ENCODE measurements at regions not wholly inside any gene's neighbourhood (a gene's known extent, or its start where the extent isn't known, plus 50 kb on each side); places are given as distances from the start of the nearest gene placed in this dataset.

DNA sequence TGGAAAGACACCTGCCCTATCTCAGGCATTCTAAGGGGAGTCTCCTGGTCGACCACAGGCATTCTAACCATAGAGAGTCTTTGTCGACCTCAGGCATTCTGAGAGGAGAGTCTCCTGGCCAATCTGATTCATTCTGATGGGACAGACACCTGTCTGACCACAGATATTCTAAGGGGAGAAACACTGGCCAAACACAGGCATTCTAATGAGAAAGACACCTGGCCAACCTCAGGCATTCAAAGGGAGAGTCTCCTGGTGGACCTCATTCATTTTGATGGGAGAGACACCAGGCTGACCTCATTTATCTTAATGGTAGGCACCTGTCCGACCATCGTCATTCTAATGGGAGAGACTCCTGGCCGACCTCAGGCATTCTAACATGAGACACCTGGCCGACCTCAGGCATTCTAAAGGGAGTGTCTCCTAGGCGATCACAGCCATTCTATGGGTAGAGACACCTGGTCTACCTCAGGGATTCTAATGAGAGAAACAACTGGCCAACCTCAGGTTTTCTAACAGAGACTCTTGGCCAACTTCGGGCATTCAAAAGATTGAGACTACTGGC, 1351.5 kb downstream of the UQCRFS1 start:
- Histone ChIP-seq H3K9me3 (ENCODE audit: insufficient read depth, low read depth, low read length) (peaks cover 3% of the 10 kb centered on the region; the same call in 1 of the 2 replicates), H3K9ac (ENCODE audit: low read depth, low read length, poor library complexity, severe bottlenecking) (no peak overlapping the region), H3K4me1 (ENCODE audit: insufficient read depth, low read length, poor library complexity, severe bottlenecking) (no peaks in the 10 kb centered on the region), H3K79me2 (ENCODE audit: insufficient read depth, low read length) (no peaks in the 10 kb centered on the region), H4K20me1 (ENCODE audit: insufficient read depth, low read length, poor library complexity, severe bottlenecking) (no peaks in the 10 kb centered on the region), H3K4me2 (ENCODE audit: low read depth, low read length, poor library complexity, severe bottlenecking) (no peak overlapping the region), H3F3A (ENCODE audit: low read depth) (no peaks in the 10 kb centered on the region), H3K4me3 (ENCODE audit: low read length, poor library complexity, severe bottlenecking) (no peak overlapping the region), H3K9me2 (replicated peaks; ENCODE audit: low read depth, low read length) (no peaks in the 10 kb centered on the region), H3K36me3 (ENCODE audit: insufficient read depth, low read length) (no peaks in the 10 kb centered on the region), H2AFZ (ENCODE audit: low read length) (no peak overlapping the region), H3K27me3 (ENCODE audit: insufficient read depth, low read length, poor library complexity, severe bottlenecking) (no peaks in the 10 kb centered on the region)
- TF ChIP-seq EZH2phosphoT487 (IDR thresholded peaks at IDR 0.05; ENCODE audit: borderline replicate concordance) = no peak
- no peak for TF ChIP-seq CTCF (conservative IDR thresholded peaks at IDR 0.05; ENCODE audit: low read length)

GRCh38 chr19:27860309-27860934, 1352.5 kb downstream of the UQCRFS1 start:
- no peaks in the 10 kb centered on the region for H3K4me1 ChIP-seq (ENCODE audit: insufficient read depth, low read length, poor library complexity, severe bottlenecking)
- no peaks in the 10 kb centered on the region for H3K36me3 ChIP-seq (ENCODE audit: insufficient read depth, low read length)
- H4K20me1 ChIP-seq (ENCODE audit: insufficient read depth, low read length, poor library complexity, severe bottlenecking) = no peaks in the 10 kb centered on the region
- no peaks in the 10 kb centered on the region for H3F3A ChIP-seq (ENCODE audit: low read depth)
- H3K9me3 ChIP-seq (ENCODE audit: insufficient read depth, low read depth, low read length) = peaks cover 3% of the 10 kb centered on the region; the same call in 1 of the 2 replicates
- no peak for TF ChIP-seq CTCF (conservative IDR thresholded peaks at IDR 0.05; ENCODE audit: low read length)
- no peak for TF ChIP-seq EZH2phosphoT487 (IDR thresholded peaks at IDR 0.05; ENCODE audit: borderline replicate concordance)
- H3K9ac ChIP-seq (ENCODE audit: low read depth, low read length, poor library complexity, severe bottlenecking) = no peak overlapping the region
- H3K4me2 ChIP-seq (ENCODE audit: low read depth, low read length, poor library complexity, severe bottlenecking) = no peak overlapping the region
- no peaks in the 10 kb centered on the region for H3K27me3 ChIP-seq (ENCODE audit: insufficient read depth, low read length, poor library complexity, severe bottlenecking)
- H3K9me2 ChIP-seq (replicated peaks; ENCODE audit: low read depth, low read length) = no peaks in the 10 kb centered on the region
- no peaks in the 10 kb centered on the region for H3K79me2 ChIP-seq (ENCODE audit: insufficient read depth, low read length)
- H2AFZ ChIP-seq (ENCODE audit: low read length) = no peak overlapping the region
- no peak overlapping the region for H3K4me3 ChIP-seq (ENCODE audit: low read length, poor library complexity, severe bottlenecking)

DNA sequence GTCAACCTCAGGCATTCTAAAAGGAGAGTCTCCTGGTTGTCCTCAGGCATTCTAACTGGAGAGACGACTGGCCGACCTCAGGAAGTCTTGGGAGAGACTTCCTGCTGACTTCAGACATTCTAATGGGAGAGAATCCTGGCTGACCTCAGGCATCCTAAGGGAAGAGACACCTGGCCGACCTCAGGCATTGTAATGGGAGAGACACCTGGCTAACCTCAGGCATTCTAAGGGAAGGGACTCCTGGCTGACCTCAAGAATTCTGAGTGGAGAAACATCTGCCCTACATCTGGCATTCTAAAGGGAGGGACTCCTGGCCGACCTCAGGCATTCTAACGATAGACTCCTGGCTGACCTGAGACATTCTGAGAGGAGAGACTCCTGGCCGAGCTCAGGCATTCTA, 1353.3 kb downstream of the UQCRFS1 start:
- no peaks in the 10 kb centered on the region for H3F3A ChIP-seq (ENCODE audit: low read depth)

More for the DNA sequence above, 1353.3 kb downstream of the UQCRFS1 start:
- Histone ChIP-seq H3K4me2 (ENCODE audit: low read depth, low read length, poor library complexity, severe bottlenecking) (no peak overlapping the region), H3K9me2 (replicated peaks; ENCODE audit: low read depth, low read length) (no peaks in the 10 kb centered on the region), H3K27me3 (ENCODE audit: insufficient read depth, low read length, poor library complexity, severe bottlenecking) (no peaks in the 10 kb centered on the region), H2AFZ (ENCODE audit: low read length) (no peak overlapping the region), H3K79me2 (ENCODE audit: insufficient read depth, low read length) (no peaks in the 10 kb centered on the region), H3K9ac (ENCODE audit: low read depth, low read length, poor library complexity, severe bottlenecking) (no peak overlapping the region), H3K4me3 (ENCODE audit: low read length, poor library complexity, severe bottlenecking) (no peak overlapping the region), H4K20me1 (ENCODE audit: insufficient read depth, low read length, poor library complexity, severe bottlenecking) (no peaks in the 10 kb centered on the region), H3K4me1 (ENCODE audit: insufficient read depth, low read length, poor library complexity, severe bottlenecking) (no peaks in the 10 kb centered on the region), H3K9me3 (ENCODE audit: insufficient read depth, low read depth, low read length) (peaks cover 3% of the 10 kb centered on the region; the same call in 1 of the 2 replicates), H3K36me3 (ENCODE audit: insufficient read depth, low read length) (no peaks in the 10 kb centered on the region)
- TF ChIP-seq EZH2phosphoT487 (IDR thresholded peaks at IDR 0.05; ENCODE audit: borderline replicate concordance) = no peak

Measured in Loucy (cell line).